SK-N-SH treated with all-trans-retinoic acid at 6 μM for 48 hours (cell line): ENCODE measurements at regions not wholly inside any gene's neighbourhood (a gene's known extent, or its start where the extent isn't known, plus 50 kb on each side); places are given as distances from the start of the nearest gene placed in this dataset.

Experiments used
- ARNTL ChIP-seq: fragments of 450-650 bp; formaldehyde crosslinking; IDR thresholded peaks from 2 replicates; pipeline ENCODE4 v1.5.0; 2020; ENCODE audit warnings: low read depth, mild to moderate bottlenecking, moderate library complexity, borderline replicate concordance
- BACH2 ChIP-seq: fragments of 250-450 bp; sonication (Bioruptor Pico); IDR thresholded peaks from 2 replicates; pipeline ENCODE4 v1.9.0; 2021; ENCODE audit warnings: mild to moderate bottlenecking, borderline replicate concordance
- GLIS3 ChIP-seq: fragments of 250-450 bp; sonication (Bioruptor Pico); IDR thresholded peaks from 2 replicates; pipeline ENCODE4 v1.5.0; 2020; ENCODE audit warnings: mild to moderate bottlenecking, moderate library complexity
- PATZ1 ChIP-seq: fragments of 250-450 bp; sonication (Bioruptor Pico); IDR thresholded peaks from 2 replicates; pipeline ENCODE4 v1.8.0; 2020; ENCODE audit warnings: mild to moderate bottlenecking, moderate library complexity, borderline replicate concordance
- RARB ChIP-seq: fragments of 250-450 bp; sonication (Bioruptor Pico); IDR thresholded peaks from 2 replicates; pipeline ENCODE4 v1.8.0; 2021; ENCODE audit warnings: mild to moderate bottlenecking, moderate library complexity
- TOX ChIP-seq: fragments of 250-450 bp; sonication (Bioruptor Pico); IDR thresholded peaks from 2 replicates; pipeline ENCODE4 v1.8.0; 2021; ENCODE audit warnings: mild to moderate bottlenecking, moderate library complexity, borderline replicate concordance
- ZFP3 ChIP-seq: fragments of 250-450 bp; sonication (Bioruptor Pico); IDR thresholded peaks from 2 replicates; pipeline ENCODE4 v1.5.0; 2020; ENCODE audit warnings: mild to moderate bottlenecking, moderate library complexity
- ZFP30 ChIP-seq: fragments of 450-650 bp; formaldehyde crosslinking; IDR thresholded peaks from 2 replicates; pipeline ENCODE4 v1.5.0; 2022; ENCODE audit warnings: mild to moderate bottlenecking, moderate library complexity
- ZNF565 ChIP-seq: fragments of 450-650 bp; formaldehyde crosslinking; conservative IDR thresholded peaks from 2 replicates; pipeline ENCODE4 v1.5.0; 2020; ENCODE audit warnings: low read depth, mild to moderate bottlenecking, moderate library complexity
- ZNF70 ChIP-seq: fragments of 450-650 bp; formaldehyde crosslinking; IDR thresholded peaks from 2 replicates; pipeline ENCODE4 v1.5.0; 2020; ENCODE audit warnings: mild to moderate bottlenecking, moderate library complexity
- TF ChIP-seq, protein P1 (sequence below): fragments of 250-450 bp; sonication (Bioruptor Pico); IDR thresholded peaks from 2 replicates; pipeline ENCODE4 v1.5.1; 2020; ENCODE audit warnings: low read depth, mild to moderate bottlenecking, moderate library complexity

- TF ChIP-seq RARB (CRISPR knock-in tag) (no peak), ZNF70 (CRISPR knock-in tag) (no peak), ZFP3 (CRISPR knock-in tag) (no peak), PATZ1 (CRISPR knock-in tag) (no peak), TOX (no peak), ZNF565 (CRISPR knock-in tag) (no peak), BACH2 (no peak), ZFP30 (no peak), ARNTL (CRISPR knock-in tag) (no peak), GLIS3 (CRISPR knock-in tag) (no peak)
- TF ChIP-seq, protein P1, sequence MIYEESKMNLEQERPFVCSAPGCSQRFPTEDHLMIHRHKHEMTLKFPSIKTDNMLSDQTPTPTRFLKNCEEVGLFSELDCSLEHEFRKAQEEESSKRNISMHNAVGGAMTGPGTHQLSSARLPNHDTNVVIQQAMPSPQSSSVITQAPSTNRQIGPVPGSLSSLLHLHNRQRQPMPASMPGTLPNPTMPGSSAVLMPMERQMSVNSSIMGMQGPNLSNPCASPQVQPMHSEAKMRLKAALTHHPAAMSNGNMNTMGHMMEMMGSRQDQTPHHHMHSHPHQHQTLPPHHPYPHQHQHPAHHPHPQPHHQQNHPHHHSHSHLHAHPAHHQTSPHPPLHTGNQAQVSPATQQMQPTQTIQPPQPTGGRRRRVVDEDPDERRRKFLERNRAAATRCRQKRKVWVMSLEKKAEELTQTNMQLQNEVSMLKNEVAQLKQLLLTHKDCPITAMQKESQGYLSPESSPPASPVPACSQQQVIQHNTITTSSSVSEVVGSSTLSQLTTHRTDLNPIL (CRISPR knock-in tag), result no peak
Observed at GRCh38 chr17:79463421-79464317, 147.2 kb downstream of the RBFOX3 start.
